C4-2B (cell line): ENCODE measurements at regions not wholly inside any gene's neighbourhood (a gene's known extent, or its start where the extent isn't known, plus 50 kb on each side); places are given as distances from the start of the nearest gene placed in this dataset.
"Not testable (repeated sequence)": the region's sequence is repeated elsewhere in the genome, so short reads cannot be mapped to it uniquely, and the experiment has no call there.

Source experiments
- CTCF ChIP-seq: fragments of 450-650 bp; conservative IDR thresholded peaks from 2 replicates; pipeline ENCODE4 v1.5.1; 2017; ENCODE audit warnings: mild to moderate bottlenecking
- ZFX ChIP-seq: fragments of 450-650 bp; IDR thresholded peaks from 2 replicates; pipeline ENCODE4 v1.6.1; 2017

GRCh38 chr16:47811758-47812157 lies 344.0 kb downstream of the ABCC12 start:
- TF ChIP-seq CTCF, ZFX: not testable (repeated sequence)
